A549 (cell line): ENCODE measurements at regions not wholly inside any gene's neighbourhood (a gene's known extent, or its start where the extent isn't known, plus 50 kb on each side); places are given as distances from the start of the nearest gene placed in this dataset.

Experiments used
- BHLHE40 ChIP-seq: IDR thresholded peaks from 2 replicates; pipeline ENCODE4 v1.6.1; 2012; ENCODE audit warnings: low read depth, low read length, inconsistent platforms
- CEBPB ChIP-seq, 2 experiments: fragments of >200 bp in 1 of 2; sonication (Bioruptor Twin) in 1 of 2; formaldehyde crosslinking in 1 of 2; IDR thresholded peaks; 2 replicates each; pipeline ENCODE4 v1.6.1; 2012 to 2016
- CHD2 ChIP-seq: fragments of 150-350 bp; IDR thresholded peaks from 2 replicates; pipeline ENCODE4 v1.6.1; 2014; ENCODE audit warnings: low read length; ENCODE audit not compliant: partially characterized antibody
- CHD4 ChIP-seq: fragments of 200-600 bp; sonication (generic); IDR thresholded peaks from 2 replicates; pipeline ENCODE4 v1.6.1; 2016; ENCODE audit warnings: antibody characterized with exemption, mild to moderate bottlenecking, borderline replicate concordance
- EHF ChIP-seq: fragments of 250-450 bp; sonication (Bioruptor Pico); IDR thresholded peaks from 2 replicates; pipeline ENCODE4 v1.5.0; 2020; ENCODE audit warnings: mild to moderate bottlenecking
- JUN ChIP-seq, 2 experiments: fragments of >200 bp; sonication (Bioruptor Twin); formaldehyde crosslinking; IDR thresholded peaks; 2 replicates in 1 of 2; 3 replicates in 1 of 2; pipeline ENCODE4 v1.6.1; 2016 to 2017
- MAFK ChIP-seq: fragments of 450-650 bp; IDR thresholded peaks from 2 replicates; pipeline ENCODE4 v1.6.1; 2014; ENCODE audit not compliant: partially characterized antibody
- MYC ChIP-seq: IDR thresholded peaks from 2 replicates; pipeline ENCODE4 v1.6.1; 2012; ENCODE audit warnings: mild to moderate bottlenecking, inconsistent platforms, low read length, improper control_type of control experiment, borderline replicate concordance
- NFE2L2 ChIP-seq: fragments of 150-350 bp; conservative IDR thresholded peaks from 2 replicates; pipeline ENCODE4 v1.6.1; 2014; ENCODE audit warnings: low read length
- POLR2A ChIP-seq: IDR thresholded peaks from 2 replicates; pipeline ENCODE4 v1.6.1; 2012; ENCODE audit warnings: mild to moderate bottlenecking, low read length
- POLR2AphosphoS2 ChIP-seq: conservative IDR thresholded peaks from 2 replicates; pipeline ENCODE4 v1.6.1; 2012; ENCODE audit warnings: low read length, improper control_type of control experiment, inconsistent platforms
- RAD21 ChIP-seq, 2 experiments: fragments of >200 bp in 1 of 2; sonication (Bioruptor Twin) in 1 of 2; formaldehyde crosslinking in 1 of 2; IDR thresholded peaks in 1 of 2; conservative IDR thresholded peaks in 1 of 2; 2 replicates in 1 of 2; 3 replicates in 1 of 2; pipeline ENCODE4 v1.6.1; 2012 to 2018; ENCODE audit warnings: inconsistent platforms in 1 of 2
- REST ChIP-seq: fragments of 200-600 bp; sonication (generic); IDR thresholded peaks from 2 replicates; pipeline ENCODE4 v1.6.1; 2016; ENCODE audit warnings: antibody characterized with exemption, mild to moderate bottlenecking, moderate library complexity
- TF ChIP-seq, protein P1 (sequence below): fragments of >200 bp; sonication (Bioruptor Twin); formaldehyde crosslinking; IDR thresholded peaks from 3 replicates; pipeline ENCODE4 v1.5.1; 2016

DNA sequence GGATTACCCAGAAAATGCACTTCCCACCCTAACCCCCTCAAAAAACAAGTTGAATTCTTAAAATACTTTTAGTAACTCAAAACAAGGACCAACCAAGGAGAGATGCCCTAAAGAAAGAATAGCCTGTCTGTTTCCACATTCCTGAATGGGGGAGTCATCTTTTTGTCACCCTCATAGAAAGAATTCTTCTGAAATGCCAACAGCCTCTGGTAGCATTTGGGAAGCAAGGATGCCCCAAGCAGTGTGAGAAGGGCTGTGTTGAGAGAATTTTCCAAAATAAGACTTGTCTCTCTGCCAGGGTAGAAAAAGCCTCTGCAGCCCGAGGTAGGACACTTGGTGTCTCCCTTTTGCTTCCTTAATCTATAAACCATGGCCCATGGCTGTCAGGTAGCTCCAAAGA, 173.1 kb upstream of the VCX3A start:
- TF ChIP-seq BHLHE40 (no peak), REST (no peak), POLR2A (no peak), CEBPB (IDR thresholded peaks at IDR 0.05) (no peak), MYC (no peak), MAFK (no peak), RAD21 (conservative IDR thresholded peaks at IDR 0.05 in 1 of 2, IDR thresholded peaks at IDR 0.05 in 1 of 2) (no peak), EHF (CRISPR knock-in tag) (no peak), NFE2L2 (no peak), CHD4 (no peak), JUN (IDR thresholded peaks at IDR 0.05) (no peak), POLR2AphosphoS2 (no peak), CHD2 (no peak)
- TF ChIP-seq, protein P1, sequence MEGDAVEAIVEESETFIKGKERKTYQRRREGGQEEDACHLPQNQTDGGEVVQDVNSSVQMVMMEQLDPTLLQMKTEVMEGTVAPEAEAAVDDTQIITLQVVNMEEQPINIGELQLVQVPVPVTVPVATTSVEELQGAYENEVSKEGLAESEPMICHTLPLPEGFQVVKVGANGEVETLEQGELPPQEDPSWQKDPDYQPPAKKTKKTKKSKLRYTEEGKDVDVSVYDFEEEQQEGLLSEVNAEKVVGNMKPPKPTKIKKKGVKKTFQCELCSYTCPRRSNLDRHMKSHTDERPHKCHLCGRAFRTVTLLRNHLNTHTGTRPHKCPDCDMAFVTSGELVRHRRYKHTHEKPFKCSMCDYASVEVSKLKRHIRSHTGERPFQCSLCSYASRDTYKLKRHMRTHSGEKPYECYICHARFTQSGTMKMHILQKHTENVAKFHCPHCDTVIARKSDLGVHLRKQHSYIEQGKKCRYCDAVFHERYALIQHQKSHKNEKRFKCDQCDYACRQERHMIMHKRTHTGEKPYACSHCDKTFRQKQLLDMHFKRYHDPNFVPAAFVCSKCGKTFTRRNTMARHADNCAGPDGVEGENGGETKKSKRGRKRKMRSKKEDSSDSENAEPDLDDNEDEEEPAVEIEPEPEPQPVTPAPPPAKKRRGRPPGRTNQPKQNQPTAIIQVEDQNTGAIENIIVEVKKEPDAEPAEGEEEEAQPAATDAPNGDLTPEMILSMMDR = no peak
